8988T (cell line): ENCODE measurements at regions not wholly inside any gene's neighbourhood (a gene's known extent, or its start where the extent isn't known, plus 50 kb on each side); places are given as distances from the start of the nearest gene placed in this dataset.

Experiments
- DNase-seq: peaks from one replicate; pipeline ENCODE4 v3.0.0; 2011

DNA sequence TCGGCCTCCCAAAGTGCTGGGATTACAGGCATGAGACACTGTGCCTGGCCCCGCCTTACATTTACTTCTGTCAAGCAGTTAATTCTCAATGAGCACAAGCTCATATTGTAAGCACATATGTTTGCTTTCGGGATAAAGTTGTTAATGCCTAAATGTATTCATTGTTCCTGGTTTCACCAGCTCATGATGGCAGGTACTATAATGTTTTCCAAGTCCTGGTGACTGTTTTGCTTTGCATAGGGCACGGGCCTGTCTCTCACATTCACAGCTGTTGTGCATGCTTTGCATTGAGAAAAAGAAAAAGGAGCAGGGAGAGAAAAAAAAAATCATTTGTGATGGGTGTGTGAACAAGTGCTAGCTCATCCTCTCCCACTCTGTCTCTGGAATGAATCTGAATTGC lies 661.2 kb upstream of the TENM3 start:
- no peak for DNase-seq

- no peak for DNase-seq
These were observed 660.6 kb upstream of the TENM3 start for GRCh38 chr4:181582595-181582994.

DNA sequence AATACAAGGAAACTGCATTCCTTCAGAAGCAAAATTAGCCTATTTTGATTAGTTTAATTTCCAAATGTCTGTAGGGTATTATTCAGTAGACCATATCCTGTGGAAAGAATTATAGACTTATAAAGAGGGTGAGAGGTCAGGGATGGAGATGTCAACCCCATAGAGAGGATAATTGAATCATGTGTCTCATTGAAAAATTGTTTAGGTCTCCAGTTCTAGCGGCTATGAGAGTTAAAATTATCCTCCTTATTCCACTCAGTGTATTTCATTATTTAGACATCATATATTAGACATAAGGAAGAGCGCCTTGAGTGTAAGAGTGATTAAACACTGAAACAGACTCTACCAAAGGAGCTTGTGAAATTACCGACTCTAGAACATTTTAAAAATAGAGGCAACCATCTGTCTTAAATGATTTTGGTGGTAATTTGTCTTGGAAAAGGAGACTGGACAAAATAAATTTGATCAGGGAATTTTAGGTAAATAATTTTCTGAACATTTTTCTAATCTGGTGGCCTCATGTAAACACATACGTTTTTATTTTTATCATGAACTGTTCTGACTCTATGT lies 654.4 kb upstream of the TENM3 start:
- DNase-seq: no peak

GRCh38 chr4:181592221-181592745 lies 650.9 kb upstream of the TENM3 start:
- no peak for DNase-seq

GRCh38 chr4:181593703-181594102 lies 649.5 kb upstream of the TENM3 start:
- DNase-seq: no peak

- no peak for DNase-seq
These were observed 649.0 kb upstream of the TENM3 start for GRCh38 chr4:181594188-181594587.

DNA sequence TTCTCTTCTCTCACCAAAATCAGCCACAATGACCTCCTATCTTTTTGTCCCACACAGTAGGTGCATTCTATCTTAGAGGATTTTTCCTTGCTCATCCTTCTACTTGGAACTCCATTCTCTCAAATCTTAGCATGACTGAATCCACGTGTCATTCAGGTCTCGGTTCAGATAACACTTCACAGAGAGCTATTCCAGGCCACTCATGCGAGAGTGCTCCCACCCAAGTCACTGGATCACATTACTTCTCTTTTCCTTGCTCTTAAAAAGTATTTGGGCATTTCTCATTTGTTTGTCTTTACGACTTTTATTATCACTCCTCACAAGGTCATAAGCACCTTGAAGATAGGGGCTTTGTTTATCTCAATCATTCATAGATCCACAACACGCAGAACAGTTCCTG lies 647.5 kb upstream of the TENM3 start:
- DNase-seq: no peak

- DNase-seq: no peak
These were observed 645.4 kb upstream of the TENM3 start for GRCh38 chr4:181597766-181598165.

DNA sequence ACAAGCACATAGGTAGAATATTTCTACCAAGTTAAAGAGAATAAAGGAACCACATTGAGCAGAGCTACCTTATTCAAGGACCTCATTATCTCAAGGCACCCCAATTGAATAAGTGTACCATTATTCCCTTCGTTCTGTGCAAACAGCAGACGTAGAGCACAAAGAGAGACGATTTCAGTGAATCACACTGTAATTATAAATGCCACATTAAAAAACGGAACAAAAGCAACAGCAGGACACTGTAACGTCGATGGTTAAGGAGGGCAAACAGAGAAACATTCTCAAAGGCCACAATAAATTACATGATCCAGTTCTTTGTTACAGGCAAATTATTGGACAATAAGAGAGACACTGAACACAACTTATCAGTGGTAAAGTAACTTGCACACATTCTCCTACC lies 644.1 kb upstream of the TENM3 start:
- no peak for DNase-seq

- no peak for DNase-seq
These were observed 642.1 kb upstream of the TENM3 start for GRCh38 chr4:181601103-181601502.

DNA sequence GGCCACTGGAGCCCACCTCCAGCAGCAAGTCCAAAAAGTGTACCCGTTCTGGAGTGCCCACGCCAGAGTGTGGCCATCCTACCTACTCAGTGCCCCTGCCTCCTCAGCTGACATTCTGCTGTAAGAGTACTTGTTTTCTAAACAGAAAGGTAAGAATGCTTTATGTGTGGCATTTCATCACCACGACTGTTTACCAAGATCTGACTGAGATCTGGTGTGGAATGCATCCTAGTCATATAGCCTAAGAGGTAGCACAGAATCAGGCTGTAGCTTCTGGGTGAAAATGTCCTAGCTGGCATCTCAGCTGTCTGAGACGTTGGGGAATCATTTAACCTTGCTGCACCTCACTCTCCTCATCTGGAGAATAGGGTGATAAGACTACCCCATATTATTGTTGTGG lies 638.7 kb upstream of the TENM3 start:
- no peak for DNase-seq

- DNase-seq: no peak
These were observed 636.9 kb upstream of the TENM3 start for GRCh38 chr4:181606300-181606699.

- DNase-seq: no peak
These were observed 635.0 kb upstream of the TENM3 start for GRCh38 chr4:181608181-181608580.

DNA sequence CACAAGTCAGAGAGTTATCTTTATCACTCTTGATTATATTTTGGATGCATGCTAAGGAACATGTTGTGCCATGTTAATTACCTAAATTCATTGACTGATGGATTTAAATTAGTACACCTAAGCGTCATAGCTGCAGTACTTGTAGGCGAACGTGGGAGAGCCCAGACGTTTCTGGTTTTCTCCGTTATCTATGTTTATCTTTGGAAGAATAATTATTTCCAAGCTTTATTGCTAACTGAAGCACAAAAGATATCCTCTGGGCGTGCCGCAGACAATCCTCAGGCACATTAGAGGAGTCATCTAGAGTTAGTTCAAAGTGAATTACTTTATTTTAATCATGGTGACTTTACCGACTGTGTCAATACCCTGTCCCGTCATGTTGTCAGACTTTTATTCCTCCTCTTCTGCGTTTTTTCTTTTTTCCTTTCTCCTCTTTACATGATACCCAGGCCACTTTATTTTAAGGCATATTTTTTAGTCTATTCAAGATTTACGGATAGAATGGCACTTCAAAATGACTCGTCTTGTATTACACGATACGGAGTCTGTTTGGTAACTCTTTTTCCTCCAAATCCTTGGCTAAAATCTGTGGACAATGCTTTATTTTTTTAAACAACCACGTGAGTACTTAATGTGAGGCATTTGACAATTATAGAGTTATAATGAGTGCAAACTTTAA lies 632.0 kb upstream of the TENM3 start:
- no peak for DNase-seq

- DNase-seq: no peak
These were observed 631.1 kb upstream of the TENM3 start for GRCh38 chr4:181611946-181612600.

GRCh38 chr4:181613200-181613599 lies 630.0 kb upstream of the TENM3 start:
- no peak for DNase-seq

- DNase-seq: no peak
These were observed 625.1 kb upstream of the TENM3 start for GRCh38 chr4:181618038-181618618.

GRCh38 chr4:181618896-181619295 lies 624.3 kb upstream of the TENM3 start:
- no peak for DNase-seq

DNA sequence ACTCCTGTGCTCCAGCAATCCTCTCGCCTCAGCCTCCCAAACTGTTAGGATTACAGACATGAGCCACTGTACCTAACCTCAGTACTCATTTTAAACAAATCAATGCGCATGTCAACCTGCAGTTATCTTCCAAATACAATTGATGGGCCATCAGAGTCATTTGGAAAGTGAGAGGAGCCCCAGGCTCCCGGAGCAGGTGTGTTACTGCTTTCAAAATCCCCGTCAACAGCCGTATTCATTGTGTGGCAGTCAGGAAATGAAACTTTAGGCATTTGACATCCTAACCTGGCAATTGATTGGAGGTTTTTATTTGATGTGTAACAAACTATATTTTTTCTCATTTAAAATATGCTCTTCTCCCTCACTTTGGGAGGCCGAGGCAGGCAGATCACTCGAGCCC lies 623.6 kb upstream of the TENM3 start:
- DNase-seq: no peak

GRCh38 chr4:181637186-181638105 lies 605.8 kb upstream of the TENM3 start:
- no peak for DNase-seq

GRCh38 chr4:181643466-181643865 lies 599.7 kb upstream of the TENM3 start:
- no peak for DNase-seq

DNA sequence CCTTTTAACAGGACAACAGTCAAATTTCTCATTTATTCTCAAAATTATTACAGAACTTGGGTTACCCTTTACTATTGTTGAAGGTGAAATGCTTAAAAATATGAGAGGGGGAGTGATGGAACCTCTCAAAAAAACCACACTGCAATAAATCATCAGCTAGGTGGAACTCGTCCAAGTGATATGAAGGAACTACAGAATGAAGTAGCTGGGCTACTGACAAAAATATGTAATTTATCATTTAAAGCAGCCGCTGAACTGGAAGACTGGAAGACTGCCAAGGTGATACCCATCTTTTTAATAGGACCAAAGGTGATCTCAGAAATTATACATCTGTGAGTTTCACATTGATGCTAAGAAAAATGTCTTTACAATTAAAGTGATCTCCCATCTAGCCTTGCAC lies 597.7 kb upstream of the TENM3 start:
- no peak for DNase-seq

- DNase-seq: no peak
These were observed 596.3 kb upstream of the TENM3 start for GRCh38 chr4:181646864-181647263.
